GM18498 (cell line): ENCODE measurements at regions not wholly inside any gene's neighbourhood (a gene's known extent, or its start where the extent isn't known, plus 50 kb on each side); places are given as distances from the start of the nearest gene placed in this dataset.

Source experiments
- ATAC-seq: cut with Tn5 transposase; IDR thresholded peaks from one replicate; pipeline ENCODE4 v1.9.1; 2021; ENCODE audit warnings: mild to moderate bottlenecking, moderate library complexity; ENCODE audit not compliant: unreplicated experiment

DNA sequence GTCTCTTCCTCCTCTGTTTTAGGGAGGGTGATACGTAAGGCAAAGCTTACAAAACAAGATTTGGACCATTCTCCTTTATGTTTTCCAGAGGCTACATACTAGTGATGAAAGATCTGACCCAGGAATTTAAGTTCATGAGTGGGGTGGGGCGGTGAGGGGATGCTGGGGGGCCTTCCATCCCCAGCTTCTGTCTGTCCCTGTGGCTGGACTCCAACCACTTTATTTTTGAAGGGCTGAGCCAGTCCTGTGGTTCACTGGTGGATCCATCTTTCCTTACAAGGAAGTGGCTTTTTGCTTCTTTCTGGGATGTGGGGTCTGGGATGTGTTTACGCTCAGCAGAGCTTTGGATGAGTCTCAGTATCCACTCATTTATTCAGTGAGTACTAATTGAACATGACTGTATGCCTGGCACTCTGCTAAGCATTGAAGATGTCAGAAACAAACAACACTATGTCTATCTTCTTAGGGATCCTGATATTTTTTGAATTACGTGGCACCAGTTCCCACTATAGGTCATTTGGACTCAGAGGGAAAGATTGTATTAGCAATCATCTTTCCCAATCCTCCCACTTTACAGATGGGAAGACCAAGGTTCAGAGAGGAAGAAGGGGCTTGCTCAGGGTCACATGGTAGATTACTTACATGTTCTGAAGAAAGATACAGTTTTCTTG, 291.8 kb upstream of the TBX3 start:
- no peak for ATAC-seq

DNA sequence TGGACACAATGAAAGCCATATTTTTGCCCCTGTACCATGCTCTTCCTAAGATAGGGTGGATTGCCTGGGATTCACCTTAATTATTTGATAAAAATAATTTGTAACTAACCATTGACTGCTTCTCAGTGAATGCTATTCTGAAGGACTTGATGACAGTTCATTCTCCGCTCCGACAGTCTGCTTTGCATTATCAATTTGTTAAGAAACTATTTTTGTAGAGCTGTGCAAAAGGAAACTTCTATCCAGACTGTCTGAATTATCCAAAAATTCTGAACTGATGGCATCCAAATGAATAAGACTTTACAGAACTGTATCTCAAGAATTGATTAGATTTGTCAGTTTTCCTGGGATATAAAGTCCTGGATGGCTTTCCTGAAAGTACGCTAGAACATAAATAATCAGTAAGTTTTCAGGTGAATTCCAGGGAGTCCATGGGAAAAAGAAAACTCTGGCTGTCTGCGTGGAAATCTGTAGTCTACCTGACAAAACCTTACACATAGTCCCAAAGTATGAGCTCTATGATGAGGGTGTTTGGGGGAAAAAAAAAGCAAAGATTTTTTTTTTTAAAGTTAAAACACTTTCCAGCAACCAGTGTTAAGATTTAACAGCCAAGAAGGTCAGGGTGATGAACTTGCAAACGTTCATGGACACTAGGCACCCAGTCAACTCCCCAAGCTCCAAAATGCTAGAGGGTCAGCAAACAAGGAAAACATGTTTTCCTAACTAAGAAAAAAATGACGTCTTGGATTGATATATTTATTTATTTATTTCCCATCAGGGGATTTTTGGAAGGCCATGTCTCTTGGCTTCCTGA, 291.1 kb upstream of the TBX3 start:
- no peak for ATAC-seq

GRCh38 chr12:114974333-114974732, 290.4 kb upstream of the TBX3 start:
- ATAC-seq: no peak

DNA sequence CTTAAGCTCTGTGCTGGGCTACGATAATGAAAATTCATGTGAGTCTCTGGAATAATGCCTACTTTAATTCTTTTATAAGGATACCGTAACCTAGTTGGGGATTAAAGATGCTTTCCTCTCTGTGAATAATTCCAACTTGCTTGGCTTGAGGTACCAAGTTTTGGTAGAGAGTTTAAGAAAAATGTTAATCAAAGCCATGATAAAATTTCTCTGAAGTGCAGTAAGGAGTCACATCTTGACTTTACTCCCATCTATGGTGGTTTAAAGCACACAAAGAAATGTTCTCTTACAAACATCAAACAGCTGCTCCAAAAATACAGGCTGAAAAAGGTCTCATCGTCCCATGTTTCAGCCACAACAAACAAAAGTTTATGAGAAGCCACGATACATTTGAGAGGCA, 284.8 kb upstream of the TBX3 start:
- no peak for ATAC-seq

- ATAC-seq: no peak
These were observed 283.2 kb upstream of the TBX3 start for GRCh38 chr12:114967151-114967550.

DNA sequence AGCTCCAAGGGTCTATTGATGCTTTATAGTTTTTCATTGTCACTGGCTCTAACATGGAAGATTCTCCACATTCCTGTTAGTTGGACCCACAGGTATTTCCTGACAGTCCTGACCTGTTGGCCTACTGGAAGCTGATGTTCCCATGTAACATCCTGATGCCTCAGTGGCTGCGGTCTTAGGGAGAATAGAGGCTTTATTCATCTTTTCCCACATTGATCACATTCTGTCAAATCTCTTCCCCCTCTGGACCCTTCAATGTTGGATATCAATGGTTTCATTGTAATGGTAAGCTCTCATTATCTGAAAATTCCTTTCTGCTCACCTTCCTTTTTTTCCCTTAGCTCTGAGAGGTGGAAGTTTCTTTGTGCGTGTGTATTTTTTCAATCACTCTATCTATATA, 280.9 kb upstream of the TBX3 start:
- ATAC-seq: no peak

DNA sequence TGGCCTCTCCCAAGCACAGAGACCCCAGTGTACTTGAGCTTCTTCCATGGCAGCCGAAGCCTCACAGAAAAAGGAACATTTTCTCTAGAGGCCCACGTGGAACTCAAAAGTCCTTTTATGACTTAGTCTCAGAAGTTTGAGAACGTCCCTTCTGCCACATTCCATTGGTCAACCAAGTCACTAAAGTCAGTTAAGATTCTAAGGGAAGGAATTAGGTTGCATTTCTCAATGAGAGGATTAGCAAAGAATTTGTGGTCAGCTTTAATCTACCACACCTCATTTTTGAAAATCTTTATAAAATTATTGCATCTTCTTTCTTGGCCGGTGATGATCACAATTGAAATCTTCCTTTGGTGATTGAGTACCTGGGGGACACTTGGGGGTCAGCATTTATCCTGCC, 279.9 kb upstream of the TBX3 start:
- ATAC-seq: no peak

- ATAC-seq: no peak
These were observed 277.5 kb upstream of the TBX3 start for GRCh38 chr12:114961491-114961890.

DNA sequence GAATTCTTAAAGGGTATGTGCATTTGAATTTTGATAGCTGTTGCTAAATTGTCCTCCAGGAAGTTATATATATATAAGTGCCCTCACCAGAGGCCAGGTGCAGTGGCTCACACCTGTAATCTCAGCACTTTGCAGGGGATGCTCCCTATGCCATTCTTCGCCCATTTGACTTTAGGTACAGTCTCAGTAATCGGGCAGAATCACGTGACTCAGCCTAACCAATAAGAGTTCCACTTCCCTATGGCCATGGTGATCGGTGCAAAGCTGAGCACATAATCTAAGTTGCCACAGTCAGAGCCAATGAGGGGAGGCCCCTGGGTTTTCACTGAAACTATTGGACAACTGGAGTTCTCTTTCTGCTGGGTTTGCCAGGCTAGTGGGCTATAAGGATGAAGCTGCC, 274.6 kb upstream of the TBX3 start:
- ATAC-seq: no peak

DNA sequence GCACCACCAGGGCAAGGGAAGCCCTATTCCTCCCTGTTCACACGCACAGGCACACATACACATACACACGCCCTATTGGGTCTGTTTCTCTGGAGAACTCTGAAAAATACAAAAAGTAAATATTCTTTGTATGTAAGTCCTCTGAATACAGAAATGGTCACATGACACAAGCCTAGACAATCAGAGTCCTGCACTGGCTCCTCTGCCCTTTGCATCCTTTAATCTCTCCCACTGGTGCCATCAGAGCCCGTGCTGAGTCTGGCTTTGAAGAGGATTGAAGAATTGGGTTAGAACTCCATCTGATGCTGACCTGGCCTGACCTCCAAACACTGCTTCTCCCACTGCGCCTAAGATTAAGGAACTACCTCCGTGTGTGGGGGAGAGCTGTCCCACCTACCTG, 273.2 kb upstream of the TBX3 start:
- no peak for ATAC-seq

- ATAC-seq: no peak
These were observed 271.5 kb upstream of the TBX3 start for GRCh38 chr12:114955414-114956014.

DNA sequence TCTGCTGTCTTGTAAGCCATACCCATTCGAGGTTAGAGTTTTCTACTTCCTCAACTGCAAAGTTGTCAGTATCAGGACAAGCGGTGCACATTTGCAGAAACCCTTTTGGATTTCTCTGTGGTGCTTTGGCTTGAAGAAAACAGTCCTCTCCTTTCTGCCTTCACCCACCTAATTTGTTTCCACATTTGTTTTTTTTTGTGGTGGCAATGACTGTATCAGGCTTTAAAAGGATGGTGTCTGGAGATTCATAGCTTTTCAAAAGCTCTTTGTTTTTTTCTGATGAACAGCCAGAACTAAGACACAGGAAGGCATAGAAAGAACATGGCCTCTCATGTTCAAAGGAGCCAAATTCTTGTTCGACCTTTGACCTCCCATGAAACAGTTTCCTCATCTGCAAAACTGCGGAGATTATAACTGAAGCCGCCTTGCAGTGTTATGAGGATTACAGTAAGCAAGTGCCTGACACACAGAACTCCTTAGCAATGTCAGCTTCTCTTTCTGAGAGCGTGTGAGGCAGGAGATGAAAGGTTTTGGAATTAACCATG, 270.6 kb upstream of the TBX3 start:
- no peak for ATAC-seq

GRCh38 chr12:114952573-114953271, 268.7 kb upstream of the TBX3 start:
- ATAC-seq: no peak

DNA sequence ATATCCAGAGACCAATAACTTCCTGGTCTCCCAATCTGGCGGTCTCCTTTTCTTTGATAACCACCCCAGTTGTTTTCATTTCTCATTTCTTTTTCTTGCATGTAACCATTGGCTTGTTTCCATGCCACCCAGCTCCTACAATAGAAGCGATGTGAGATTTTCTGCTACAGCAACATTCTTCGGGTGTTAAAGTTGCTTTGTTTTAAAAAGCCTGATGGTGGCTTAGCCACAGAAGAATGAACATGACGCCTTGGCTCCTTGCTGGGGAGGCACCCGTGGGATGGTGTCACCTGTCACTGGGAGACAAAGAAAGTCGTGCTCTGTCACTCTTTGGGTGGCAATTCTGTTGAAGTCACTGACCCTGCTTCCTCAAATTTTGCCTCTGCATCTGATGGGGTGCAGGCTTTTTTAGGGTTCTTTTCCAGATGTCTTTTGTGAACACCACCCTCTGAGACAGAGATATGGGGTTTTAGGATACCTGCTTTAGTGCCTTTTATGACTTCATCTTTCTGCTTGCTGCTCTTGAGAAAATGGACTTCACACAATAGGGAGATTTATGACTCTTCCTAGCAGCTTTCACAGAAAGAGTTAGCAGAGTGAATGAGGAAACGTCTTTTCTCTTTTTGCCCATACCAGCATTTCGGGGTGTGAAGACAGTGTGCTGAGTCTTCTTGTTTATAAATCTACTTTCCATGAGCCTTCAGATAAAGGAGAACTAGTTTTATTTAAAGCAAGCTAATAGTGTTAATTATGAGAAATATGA, 265.3 kb upstream of the TBX3 start:
- ATAC-seq: no peak

GRCh38 chr12:114945351-114945750, 261.4 kb upstream of the TBX3 start:
- ATAC-seq: no peak

DNA sequence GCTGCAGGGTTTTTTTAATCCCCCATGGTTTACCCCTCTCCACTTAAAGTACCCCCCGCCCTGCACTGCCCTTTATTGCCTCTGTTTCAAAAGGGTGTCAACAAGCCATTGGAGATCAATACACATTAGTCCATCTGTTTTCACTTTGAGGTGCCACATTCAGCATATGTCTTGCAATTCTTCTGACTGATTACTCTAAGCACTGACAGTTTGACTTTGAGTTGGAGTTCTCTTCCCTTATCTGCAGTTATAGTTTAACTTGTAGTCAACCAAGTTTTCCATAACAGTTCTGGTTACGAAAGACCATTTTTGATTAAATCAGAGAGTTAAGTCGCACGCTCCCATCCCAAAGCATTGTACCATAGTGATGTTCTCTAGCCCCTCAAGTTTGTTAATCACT, 260.8 kb upstream of the TBX3 start:
- ATAC-seq: no peak

- ATAC-seq: no peak
These were observed 259.6 kb upstream of the TBX3 start for GRCh38 chr12:114943601-114944000.

- ATAC-seq: no peak
These were observed 254.7 kb upstream of the TBX3 start for GRCh38 chr12:114938487-114939210.

DNA sequence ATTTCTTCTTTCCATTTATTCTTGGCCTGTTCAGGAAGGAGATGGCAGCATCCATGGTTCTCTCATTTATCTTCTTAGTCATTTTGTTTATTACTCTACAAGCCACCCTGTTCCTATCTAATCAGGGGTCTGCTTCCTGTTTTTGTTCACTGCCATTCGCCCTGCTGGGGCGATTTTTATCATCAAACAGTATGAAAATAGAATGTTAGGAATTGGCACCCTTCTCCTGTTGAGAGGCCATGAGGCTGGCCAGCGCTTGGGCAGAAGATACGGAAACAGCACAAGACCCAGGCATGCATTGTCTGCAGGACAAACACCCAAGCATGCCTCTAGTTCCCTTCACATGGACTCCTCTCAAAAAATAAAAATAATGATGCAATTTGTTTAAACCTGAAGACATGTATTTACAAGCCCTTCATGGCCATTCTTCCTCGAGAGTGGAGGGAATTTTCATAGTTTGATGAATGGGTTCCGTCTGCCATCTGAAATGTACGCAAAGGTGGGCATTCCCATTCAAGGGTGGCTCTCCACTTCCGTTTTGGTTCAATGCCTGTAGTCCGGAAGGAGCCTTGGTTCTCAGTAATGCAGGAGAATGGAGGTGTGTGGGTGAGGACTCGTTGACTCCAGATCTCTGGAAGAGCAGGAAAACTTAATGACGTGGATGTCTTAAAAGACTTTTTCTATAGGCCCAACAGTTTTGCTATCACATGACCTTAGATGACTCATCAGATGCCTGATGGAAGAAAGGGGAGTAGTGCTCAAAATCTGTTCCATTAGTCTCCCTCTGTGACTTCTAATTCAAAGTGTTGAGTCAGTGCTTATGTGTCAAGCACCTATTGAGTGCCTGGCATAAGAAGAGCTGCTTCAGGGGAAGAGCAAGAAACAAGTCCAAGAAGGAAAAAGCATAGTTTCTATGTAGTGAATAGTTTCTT, 252.4 kb upstream of the TBX3 start:
- no peak for ATAC-seq
